SK-N-SH treated with all-trans-retinoic acid at 6 μM for 48 hours (cell line): ENCODE measurements at regions not wholly inside any gene's neighbourhood (a gene's known extent, or its start where the extent isn't known, plus 50 kb on each side); places are given as distances from the start of the nearest gene placed in this dataset.

ENCODE experiments used
- ATAC-seq: fragments of 200-7000 bp; cut with Tn5 transposase; 3 replicates; pipeline ENCODE4 v1.9.1; 2020; ENCODE audit warnings: mild to moderate bottlenecking, moderate library complexity
- BACH2 ChIP-seq: fragments of 250-450 bp; sonication (Bioruptor Pico); IDR thresholded peaks from 2 replicates; pipeline ENCODE4 v1.9.0; 2021; ENCODE audit warnings: mild to moderate bottlenecking, borderline replicate concordance
- CSDC2 ChIP-seq: fragments of 250-450 bp; sonication (Bioruptor Pico); IDR thresholded peaks from 2 replicates; pipeline ENCODE4 v1.5.0; 2020; ENCODE audit warnings: mild to moderate bottlenecking, moderate library complexity
- ESRRG ChIP-seq: fragments of 250-450 bp; sonication (Bioruptor Pico); IDR thresholded peaks from 2 replicates; pipeline ENCODE4 v1.6.1; 2021; ENCODE audit warnings: mild to moderate bottlenecking
- GLIS3 ChIP-seq: fragments of 250-450 bp; sonication (Bioruptor Pico); IDR thresholded peaks from 2 replicates; pipeline ENCODE4 v1.5.0; 2020; ENCODE audit warnings: mild to moderate bottlenecking, moderate library complexity
- ISL1 ChIP-seq: fragments of 250-450 bp; sonication (Bioruptor Pico); IDR thresholded peaks from 2 replicates; pipeline ENCODE4 v2.1.2; 2022; ENCODE audit warnings: mild to moderate bottlenecking, moderate library complexity
- OSR1 ChIP-seq: fragments of 250-450 bp; sonication (Bioruptor Pico); IDR thresholded peaks from 2 replicates; pipeline ENCODE4 v1.8.0; 2022; ENCODE audit warnings: moderate library complexity, mild to moderate bottlenecking, inconsistent platforms
- PPARA ChIP-seq: fragments of 250-450 bp; sonication (Bioruptor Pico); IDR thresholded peaks from 2 replicates; pipeline ENCODE4 v1.5.0; 2020; ENCODE audit warnings: mild to moderate bottlenecking, borderline replicate concordance
- RARB ChIP-seq: fragments of 250-450 bp; sonication (Bioruptor Pico); IDR thresholded peaks from 2 replicates; pipeline ENCODE4 v1.8.0; 2021; ENCODE audit warnings: mild to moderate bottlenecking, moderate library complexity
- SNAI2 ChIP-seq: fragments of 250-450 bp; sonication (Bioruptor Pico); IDR thresholded peaks from 2 replicates; pipeline ENCODE4 v1.5.0; 2020; ENCODE audit warnings: mild to moderate bottlenecking, moderate library complexity
- TCF4 ChIP-seq: fragments of 250-450 bp; sonication (Bioruptor Pico); IDR thresholded peaks from 2 replicates; pipeline ENCODE4 v1.8.0; 2021; ENCODE audit warnings: mild to moderate bottlenecking, moderate library complexity, borderline replicate concordance
- TOX ChIP-seq: fragments of 250-450 bp; sonication (Bioruptor Pico); IDR thresholded peaks from 2 replicates; pipeline ENCODE4 v1.8.0; 2021; ENCODE audit warnings: mild to moderate bottlenecking, moderate library complexity, borderline replicate concordance
- ZC3H10 ChIP-seq: fragments of 250-450 bp; sonication (Bioruptor Pico); IDR thresholded peaks from 2 replicates; pipeline ENCODE4 v1.5.1; 2021; ENCODE audit warnings: mild to moderate bottlenecking, moderate library complexity
- ZFP3 ChIP-seq: fragments of 250-450 bp; sonication (Bioruptor Pico); IDR thresholded peaks from 2 replicates; pipeline ENCODE4 v1.5.0; 2020; ENCODE audit warnings: mild to moderate bottlenecking, moderate library complexity
- ZFP30 ChIP-seq: fragments of 450-650 bp; formaldehyde crosslinking; IDR thresholded peaks from 2 replicates; pipeline ENCODE4 v1.5.0; 2022; ENCODE audit warnings: mild to moderate bottlenecking, moderate library complexity
- ZNF565 ChIP-seq: fragments of 450-650 bp; formaldehyde crosslinking; conservative IDR thresholded peaks from 2 replicates; pipeline ENCODE4 v1.5.0; 2020; ENCODE audit warnings: low read depth, mild to moderate bottlenecking, moderate library complexity
- ZNF70 ChIP-seq: fragments of 450-650 bp; formaldehyde crosslinking; IDR thresholded peaks from 2 replicates; pipeline ENCODE4 v1.5.0; 2020; ENCODE audit warnings: mild to moderate bottlenecking, moderate library complexity
- ZNF8 ChIP-seq: fragments of 450-650 bp; formaldehyde crosslinking; IDR thresholded peaks from 2 replicates; pipeline ENCODE4 v1.5.0; 2020; ENCODE audit warnings: mild to moderate bottlenecking, moderate library complexity
- TF ChIP-seq, protein P1 (sequence below): fragments of 250-450 bp; sonication (Bioruptor Pico); IDR thresholded peaks from 2 replicates; pipeline ENCODE4 v1.8.0; 2021; ENCODE audit warnings: low read depth, mild to moderate bottlenecking, moderate library complexity, borderline replicate concordance
- TF ChIP-seq, protein P2 (sequence below): fragments of 250-450 bp; sonication (Bioruptor Pico); IDR thresholded peaks from 2 replicates; pipeline ENCODE4 v1.5.0; 2020; ENCODE audit warnings: mild to moderate bottlenecking, moderate library complexity
- TF ChIP-seq, protein P3 (sequence below): fragments of 250-450 bp; sonication (Bioruptor Pico); IDR thresholded peaks from 2 replicates; pipeline ENCODE4 v1.8.0; 2020; ENCODE audit warnings: mild to moderate bottlenecking, moderate library complexity, borderline replicate concordance
- TF ChIP-seq, protein P4 (sequence below): fragments of 250-450 bp; sonication (Bioruptor Pico); IDR thresholded peaks from 2 replicates; pipeline ENCODE4 v1.5.1; 2021; ENCODE audit warnings: mild to moderate bottlenecking, moderate library complexity

DNA sequence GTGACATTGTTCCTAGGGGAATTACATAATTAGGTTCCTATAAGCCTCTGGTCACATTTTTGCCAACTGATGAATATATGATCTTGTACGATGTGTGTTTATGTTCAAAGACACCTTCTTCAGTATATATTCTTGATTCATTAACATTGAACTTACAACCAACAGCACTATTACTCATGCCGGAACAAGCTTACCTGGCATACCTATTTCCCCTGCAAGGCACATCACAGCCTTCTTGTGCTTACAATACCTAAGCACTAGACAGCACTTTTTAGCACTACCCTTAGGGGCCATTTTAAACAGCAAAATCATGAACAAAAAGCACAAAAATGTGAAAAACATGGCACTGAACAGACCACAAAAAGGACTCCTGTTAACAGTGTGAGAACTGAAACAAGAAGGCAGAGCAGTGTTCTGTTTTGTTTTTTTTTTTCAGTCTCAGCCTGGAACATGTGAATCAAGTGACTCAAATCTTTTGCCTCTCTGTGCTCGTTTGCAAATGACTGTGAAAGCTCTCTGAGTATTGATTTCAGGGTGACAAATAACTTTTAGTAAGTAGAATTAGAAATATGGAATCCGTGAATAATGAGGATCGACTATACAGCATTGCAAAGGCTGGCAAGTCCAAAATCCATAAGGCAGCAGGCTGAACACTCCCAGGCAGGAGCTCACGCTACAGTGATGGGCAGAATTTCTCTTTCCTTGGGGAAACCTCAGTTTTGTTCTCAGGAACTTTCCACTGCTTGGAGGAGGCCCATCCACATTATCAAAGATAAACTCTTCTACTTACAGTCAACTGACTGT, 102.3 kb upstream of the TSHZ2 start:
- no peak for ATAC-seq
- TF ChIP-seq OSR1 (no peak), ZNF70 (CRISPR knock-in tag) (no peak), ZNF8 (CRISPR knock-in tag) (no peak), RARB (CRISPR knock-in tag) (no peak), ZFP30 (CRISPR knock-in tag) (no peak), GLIS3 (CRISPR knock-in tag) (no peak), ESRRG (CRISPR knock-in tag) (no peak), ZC3H10 (no peak)
- TF ChIP-seq, protein P1, sequence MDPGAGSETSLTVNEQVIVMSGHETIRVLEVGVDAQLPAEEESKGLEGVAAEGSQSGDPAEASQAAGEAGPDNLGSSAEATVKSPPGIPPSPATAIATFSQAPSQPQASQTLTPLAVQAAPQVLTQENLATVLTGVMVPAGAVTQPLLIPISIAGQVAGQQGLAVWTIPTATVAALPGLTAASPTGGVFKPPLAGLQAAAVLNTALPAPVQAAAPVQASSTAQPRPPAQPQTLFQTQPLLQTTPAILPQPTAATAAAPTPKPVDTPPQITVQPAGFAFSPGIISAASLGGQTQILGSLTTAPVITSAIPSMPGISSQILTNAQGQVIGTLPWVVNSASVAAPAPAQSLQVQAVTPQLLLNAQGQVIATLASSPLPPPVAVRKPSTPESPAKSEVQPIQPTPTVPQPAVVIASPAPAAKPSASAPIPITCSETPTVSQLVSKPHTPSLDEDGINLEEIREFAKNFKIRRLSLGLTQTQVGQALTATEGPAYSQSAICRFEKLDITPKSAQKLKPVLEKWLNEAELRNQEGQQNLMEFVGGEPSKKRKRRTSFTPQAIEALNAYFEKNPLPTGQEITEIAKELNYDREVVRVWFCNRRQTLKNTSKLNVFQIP (CRISPR knock-in tag), result no peak
- TF ChIP-seq, protein P2, sequence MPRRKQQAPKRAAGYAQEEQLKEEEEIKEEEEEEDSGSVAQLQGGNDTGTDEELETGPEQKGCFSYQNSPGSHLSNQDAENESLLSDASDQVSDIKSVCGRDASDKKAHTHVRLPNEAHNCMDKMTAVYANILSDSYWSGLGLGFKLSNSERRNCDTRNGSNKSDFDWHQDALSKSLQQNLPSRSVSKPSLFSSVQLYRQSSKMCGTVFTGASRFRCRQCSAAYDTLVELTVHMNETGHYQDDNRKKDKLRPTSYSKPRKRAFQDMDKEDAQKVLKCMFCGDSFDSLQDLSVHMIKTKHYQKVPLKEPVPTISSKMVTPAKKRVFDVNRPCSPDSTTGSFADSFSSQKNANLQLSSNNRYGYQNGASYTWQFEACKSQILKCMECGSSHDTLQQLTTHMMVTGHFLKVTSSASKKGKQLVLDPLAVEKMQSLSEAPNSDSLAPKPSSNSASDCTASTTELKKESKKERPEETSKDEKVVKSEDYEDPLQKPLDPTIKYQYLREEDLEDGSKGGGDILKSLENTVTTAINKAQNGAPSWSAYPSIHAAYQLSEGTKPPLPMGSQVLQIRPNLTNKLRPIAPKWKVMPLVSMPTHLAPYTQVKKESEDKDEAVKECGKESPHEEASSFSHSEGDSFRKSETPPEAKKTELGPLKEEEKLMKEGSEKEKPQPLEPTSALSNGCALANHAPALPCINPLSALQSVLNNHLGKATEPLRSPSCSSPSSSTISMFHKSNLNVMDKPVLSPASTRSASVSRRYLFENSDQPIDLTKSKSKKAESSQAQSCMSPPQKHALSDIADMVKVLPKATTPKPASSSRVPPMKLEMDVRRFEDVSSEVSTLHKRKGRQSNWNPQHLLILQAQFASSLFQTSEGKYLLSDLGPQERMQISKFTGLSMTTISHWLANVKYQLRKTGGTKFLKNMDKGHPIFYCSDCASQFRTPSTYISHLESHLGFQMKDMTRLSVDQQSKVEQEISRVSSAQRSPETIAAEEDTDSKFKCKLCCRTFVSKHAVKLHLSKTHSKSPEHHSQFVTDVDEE (CRISPR knock-in tag), result no peak

DNA sequence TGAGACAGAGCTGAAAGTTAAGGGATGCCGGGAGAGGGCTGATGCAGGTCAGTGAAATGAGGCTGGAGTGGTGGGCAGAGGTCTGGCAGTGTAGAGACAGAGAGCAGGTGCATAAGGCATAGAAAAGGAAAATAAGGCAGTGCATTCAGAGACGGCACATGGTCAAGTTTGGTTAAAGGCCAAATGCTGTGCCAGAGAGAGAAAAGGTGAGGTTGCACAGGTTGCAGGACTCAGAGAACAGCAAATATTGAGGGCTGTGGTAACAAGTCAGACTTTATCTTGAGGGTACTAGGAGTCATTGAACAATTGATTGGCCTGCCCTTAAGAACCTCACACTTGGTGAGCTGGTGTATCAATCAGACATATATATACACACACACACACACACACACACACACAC, 102.9 kb upstream of the TSHZ2 start:
- TF ChIP-seq ZNF565 (no peak), RARB (CRISPR knock-in tag) (no peak), OSR1 (no peak), ZNF70 (CRISPR knock-in tag) (no peak), ZFP30 (CRISPR knock-in tag) (no peak), ZNF8 (CRISPR knock-in tag) (no peak), TCF4 (no peak), CSDC2 (CRISPR knock-in tag) (no peak), TOX (no peak), BACH2 (CRISPR knock-in tag) (no peak), SNAI2 (no peak), ISL1 (CRISPR knock-in tag) (no peak), ZFP3 (CRISPR knock-in tag) (no peak), PPARA (no peak)
- TF ChIP-seq, protein P3, sequence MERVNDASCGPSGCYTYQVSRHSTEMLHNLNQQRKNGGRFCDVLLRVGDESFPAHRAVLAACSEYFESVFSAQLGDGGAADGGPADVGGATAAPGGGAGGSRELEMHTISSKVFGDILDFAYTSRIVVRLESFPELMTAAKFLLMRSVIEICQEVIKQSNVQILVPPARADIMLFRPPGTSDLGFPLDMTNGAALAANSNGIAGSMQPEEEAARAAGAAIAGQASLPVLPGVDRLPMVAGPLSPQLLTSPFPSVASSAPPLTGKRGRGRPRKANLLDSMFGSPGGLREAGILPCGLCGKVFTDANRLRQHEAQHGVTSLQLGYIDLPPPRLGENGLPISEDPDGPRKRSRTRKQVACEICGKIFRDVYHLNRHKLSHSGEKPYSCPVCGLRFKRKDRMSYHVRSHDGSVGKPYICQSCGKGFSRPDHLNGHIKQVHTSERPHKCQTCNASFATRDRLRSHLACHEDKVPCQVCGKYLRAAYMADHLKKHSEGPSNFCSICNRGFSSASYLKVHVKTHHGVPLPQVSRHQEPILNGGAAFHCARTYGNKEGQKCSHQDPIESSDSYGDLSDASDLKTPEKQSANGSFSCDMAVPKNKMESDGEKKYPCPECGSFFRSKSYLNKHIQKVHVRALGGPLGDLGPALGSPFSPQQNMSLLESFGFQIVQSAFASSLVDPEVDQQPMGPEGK, result no peak
- TF ChIP-seq, protein P4, sequence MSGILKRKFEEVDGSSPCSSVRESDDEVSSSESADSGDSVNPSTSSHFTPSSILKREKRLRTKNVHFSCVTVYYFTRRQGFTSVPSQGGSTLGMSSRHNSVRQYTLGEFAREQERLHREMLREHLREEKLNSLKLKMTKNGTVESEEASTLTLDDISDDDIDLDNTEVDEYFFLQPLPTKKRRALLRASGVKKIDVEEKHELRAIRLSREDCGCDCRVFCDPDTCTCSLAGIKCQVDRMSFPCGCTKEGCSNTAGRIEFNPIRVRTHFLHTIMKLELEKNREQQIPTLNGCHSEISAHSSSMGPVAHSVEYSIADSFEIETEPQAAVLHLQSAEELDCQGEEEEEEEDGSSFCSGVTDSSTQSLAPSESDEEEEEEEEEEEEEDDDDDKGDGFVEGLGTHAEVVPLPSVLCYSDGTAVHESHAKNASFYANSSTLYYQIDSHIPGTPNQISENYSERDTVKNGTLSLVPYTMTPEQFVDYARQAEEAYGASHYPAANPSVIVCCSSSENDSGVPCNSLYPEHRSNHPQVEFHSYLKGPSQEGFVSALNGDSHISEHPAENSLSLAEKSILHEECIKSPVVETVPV (CRISPR knock-in tag), result no peak
- TF ChIP-seq, protein P2 (CRISPR knock-in tag), result no peak
- TF ChIP-seq, protein P1 (CRISPR knock-in tag), result no peak
- ATAC-seq, result no peak
